Epithelial cell of esophagus (primary cell): ENCODE measurements at regions not wholly inside any gene's neighbourhood (a gene's known extent, or its start where the extent isn't known, plus 50 kb on each side); places are given as distances from the start of the nearest gene placed in this dataset.
"Not testable (repeated sequence)": the region's sequence is repeated elsewhere in the genome, so short reads cannot be mapped to it uniquely, and the experiment has no call there.

Experiments used
- DNase-seq: peaks from one replicate; pipeline ENCODE4 v3.0.0; 2010; ENCODE audit warnings: low read depth
- H3K4me3 ChIP-seq: 2 replicates; pipeline ENCODE4 v1.5.1; 2011; ENCODE audit warnings: mild to moderate bottlenecking, low read length, control low read depth
- CTCF ChIP-seq: IDR thresholded peaks from 2 replicates; pipeline ENCODE4 v1.5.1; 2011; ENCODE audit warnings: low read depth, mild to moderate bottlenecking, low read length, control low read depth, inconsistent platforms; ENCODE audit not compliant: insufficient read depth; ENCODE audit errors: missing control alignments

DNA sequence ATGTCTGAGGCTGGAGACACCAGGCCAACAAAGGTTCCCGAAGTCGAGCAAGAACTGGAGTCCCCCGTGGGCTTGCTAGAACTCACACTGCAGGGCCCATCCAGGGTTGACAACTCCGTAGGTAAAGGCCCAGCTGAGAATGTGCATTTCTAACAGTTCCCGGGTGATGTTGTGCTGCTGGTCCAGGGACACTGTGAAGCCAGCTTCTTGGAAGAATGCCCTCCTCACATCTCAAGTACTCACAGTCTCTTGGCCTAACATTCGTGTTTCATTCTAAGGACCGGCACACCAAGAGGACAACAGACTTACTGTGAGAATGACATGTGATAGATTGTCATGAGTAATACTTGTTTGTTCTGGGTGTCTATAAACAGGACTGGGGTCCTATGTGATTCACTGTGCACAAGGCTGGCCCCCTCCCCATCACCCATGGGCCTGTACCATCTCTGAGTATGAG, 682.3 kb upstream of the IGFBP3 start:
- no peak for TF ChIP-seq CTCF
- no peak for DNase-seq
- no peak overlapping the region for H3K4me3 ChIP-seq

DNA sequence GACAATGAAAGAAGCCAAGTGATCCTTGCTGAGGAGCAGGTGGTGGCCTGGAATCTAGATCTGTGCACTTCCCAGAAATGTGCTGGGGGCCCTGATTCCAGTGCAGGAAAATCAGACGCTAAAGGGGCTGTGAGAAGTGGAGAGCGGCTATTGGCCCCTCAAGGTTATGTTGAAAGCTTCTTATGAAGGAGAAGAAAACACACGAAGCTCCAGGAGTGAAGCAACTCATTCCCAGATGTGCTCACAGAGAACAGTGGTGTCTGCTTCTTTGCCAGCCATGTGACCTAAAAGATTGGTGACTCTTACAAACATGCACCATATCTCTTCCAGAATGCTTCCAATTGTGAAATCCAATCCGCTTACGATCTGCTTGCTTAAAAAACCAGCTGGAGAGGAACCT, 679.3 kb upstream of the IGFBP3 start:
- no peak for TF ChIP-seq CTCF
- peak; percentile 3 for DNase-seq
- H3K4me3 ChIP-seq, result no peak overlapping the region

GRCh38 chr7:46594831-46595230, 673.8 kb upstream of the IGFBP3 start:
- H3K4me3 ChIP-seq, DNase-seq: not testable (repeated sequence)

DNA sequence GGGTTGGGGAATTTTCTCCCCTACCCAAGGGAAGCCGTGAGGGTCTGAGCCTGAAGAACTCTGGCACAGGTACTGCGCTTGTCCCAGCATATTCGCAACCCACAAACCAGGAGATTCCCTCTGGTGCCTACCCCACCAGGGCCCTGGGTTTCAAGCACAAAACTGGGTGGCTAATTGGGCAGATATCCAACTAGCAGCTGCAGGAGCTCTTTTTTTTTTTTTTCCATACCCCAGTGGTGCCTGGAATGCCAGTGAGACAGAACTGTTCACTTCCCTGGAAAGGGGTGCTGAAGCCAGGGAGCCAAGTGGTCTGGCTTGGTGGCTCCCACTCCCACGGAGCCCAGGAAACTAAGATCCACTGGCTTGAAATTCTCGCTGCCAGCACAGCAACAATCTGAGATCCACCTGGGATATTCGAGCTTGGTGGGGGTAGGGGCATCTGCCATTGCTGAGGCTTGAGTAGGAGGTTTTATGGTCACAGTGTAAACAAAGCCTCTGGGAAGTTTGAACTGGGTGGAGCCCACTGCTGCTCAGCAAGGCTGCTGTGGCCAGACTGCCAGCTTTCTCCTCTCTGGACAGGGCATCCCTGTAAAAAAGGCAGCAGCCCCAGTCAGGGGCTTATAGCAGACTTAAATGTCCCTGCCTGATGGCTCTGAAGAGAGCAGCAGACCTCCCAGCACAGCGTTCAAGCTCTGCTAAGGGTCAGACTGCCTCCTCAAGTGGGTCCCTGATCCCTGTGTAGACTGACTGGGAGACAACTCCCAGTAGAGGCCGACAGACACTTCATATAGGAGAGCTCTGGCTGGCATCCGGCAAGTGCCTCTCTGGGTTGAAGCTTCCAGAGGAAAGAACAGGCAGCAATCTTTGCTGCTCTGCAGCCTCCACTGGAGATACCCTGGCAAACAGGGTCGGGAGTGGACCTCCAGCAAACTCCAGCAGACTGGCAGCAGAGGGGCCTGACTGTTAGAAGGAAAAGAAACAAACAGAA, 670.1 kb upstream of the IGFBP3 start:
- not testable (repeated sequence) for H3K4me3 ChIP-seq, DNase-seq

DNA sequence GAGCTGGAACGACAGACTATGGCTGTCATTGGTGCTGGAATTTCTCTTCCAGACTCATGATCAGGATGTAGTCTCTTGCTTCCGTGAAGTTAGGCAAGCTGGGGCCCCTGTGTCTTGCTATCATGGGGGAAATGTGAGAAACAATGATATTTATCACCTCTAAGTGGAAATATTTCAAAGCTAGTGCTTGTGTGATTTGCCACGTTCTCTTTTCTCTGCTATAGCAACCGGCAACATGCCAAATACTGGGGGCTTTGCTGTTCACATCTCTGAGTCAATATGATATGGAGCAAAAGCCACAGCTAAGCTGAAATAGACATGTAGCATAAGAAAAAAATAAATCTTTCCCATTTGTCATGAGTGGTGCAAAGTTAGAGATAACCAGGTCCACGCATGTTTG, 668.2 kb upstream of the IGFBP3 start:
- DNase-seq, result no peak
- H3K4me3 ChIP-seq, result no peak overlapping the region
- no peak for TF ChIP-seq CTCF

GRCh38 chr7:46586406-46586805, 665.3 kb upstream of the IGFBP3 start:
- H3K4me3 ChIP-seq, result no peak overlapping the region
- DNase-seq, result no peak
- no peak for TF ChIP-seq CTCF

DNA sequence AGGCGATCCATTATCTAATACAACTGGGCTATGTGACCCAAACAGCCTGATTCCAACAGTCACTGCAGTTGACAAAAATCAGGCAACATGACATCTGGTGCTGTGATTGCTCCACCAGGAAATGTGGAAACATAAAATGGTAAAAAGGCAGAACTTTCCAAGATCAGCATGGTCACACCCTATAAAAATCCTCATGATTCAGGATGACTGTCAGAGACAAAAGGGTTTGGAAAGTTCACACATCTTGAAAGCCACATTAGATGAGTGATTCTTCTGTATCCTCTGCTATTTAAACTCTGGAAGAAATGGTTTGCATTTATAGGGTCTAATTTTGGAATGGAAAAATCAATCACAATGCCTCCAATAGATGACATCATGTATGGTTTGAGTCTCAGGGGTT, 662.6 kb upstream of the IGFBP3 start:
- no peak for TF ChIP-seq CTCF
- H3K4me3 ChIP-seq, result no peak overlapping the region
- DNase-seq, result peak; percentile 70

DNA sequence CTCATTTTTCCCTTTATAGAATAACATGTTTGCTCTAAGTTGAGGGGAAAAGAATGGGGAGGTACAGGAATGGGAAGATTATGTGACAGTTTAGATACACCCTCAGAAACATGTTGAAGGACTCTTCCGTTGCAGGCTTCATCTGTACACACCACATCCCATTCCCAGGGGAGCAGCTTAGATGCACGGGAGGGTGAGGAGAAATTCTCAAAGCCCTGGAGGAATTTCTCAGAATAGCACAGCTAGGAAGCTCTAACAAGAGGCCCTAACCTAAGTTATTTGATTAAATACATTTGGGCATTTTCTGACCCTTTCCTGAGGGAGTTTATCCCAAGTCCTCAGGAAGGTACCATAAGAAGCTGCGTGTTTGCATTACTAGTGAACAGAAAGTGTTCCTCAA, 660.2 kb upstream of the IGFBP3 start:
- no peak for TF ChIP-seq CTCF
- DNase-seq, result no peak
- no peak overlapping the region for H3K4me3 ChIP-seq
